ENCODE measurements at regions not wholly inside any gene's neighbourhood (a gene's known extent, or its start where the extent isn't known, plus 50 kb on each side); places are given as distances from the start of the nearest gene placed in this dataset.
"Not testable (repeated sequence)": the region's sequence is repeated elsewhere in the genome, so short reads cannot be mapped to it uniquely, and the experiment has no call there.

DNA sequence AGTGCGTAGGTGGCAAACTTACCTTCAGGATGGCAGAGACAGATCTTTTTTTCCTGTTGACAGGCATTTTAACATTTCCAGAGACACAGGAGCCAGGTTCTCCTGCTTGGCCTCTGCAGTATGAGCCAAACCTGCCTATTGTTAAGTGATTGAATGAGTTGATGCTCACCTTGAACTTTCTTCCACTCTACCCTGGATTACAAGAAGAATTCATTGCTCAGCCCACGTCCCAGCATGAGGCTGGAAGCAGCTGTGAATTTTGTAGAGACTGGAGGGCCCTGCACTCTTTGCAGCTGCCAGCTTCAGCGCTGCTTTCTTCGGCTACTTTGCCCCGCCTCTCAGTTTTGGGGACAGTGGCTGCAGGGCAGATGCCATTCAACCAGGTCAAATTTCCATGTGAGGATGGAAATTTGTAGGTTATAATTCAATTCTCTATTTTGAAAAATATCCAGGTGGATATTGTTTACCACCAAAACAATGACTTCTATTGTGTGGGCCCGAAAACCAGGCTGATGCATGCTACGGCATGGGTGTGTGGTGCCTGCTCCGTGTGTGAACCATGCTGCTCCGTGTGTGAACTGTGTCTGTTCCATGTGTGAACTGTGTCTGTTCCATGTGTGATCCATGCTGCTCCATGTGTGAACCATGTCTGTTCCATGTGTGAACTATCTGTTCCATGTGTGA lies 75.2 kb upstream of the METTL9 start:
- H3K4me3 Mint-ChIP-seq = no peak overlapping the region
- no peaks in the 10 kb centered on the region for H3K27me3 Mint-ChIP-seq
- H3K27ac Mint-ChIP-seq = no peak overlapping the region
- H3K4me1 Mint-ChIP-seq (ENCODE audit: low read depth) = peaks cover 3% of the 10 kb centered on the region
- peaks cover 2% of the 10 kb centered on the region for H3K36me3 Mint-ChIP-seq
- H3K9me3 Mint-ChIP-seq (ENCODE audit: low read depth) = no peaks in the 10 kb centered on the region

DNA sequence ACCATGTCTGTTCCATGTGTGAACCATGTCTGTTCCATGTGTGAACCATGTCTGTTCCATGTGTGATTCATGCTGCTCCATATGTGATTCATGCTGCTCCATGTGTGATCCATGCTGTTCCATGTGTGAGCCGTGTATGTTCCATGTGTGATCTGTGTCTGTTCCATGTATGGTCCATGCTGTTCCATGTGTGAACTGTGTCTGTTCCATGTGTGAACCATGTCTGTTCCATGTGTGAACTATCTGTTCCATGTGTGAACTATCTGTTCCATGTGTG lies 74.7 kb upstream of the METTL9 start:
- H3K9me3 Mint-ChIP-seq (ENCODE audit: low read depth); H3K27ac Mint-ChIP-seq; H3K4me3 Mint-ChIP-seq; H3K27me3 Mint-ChIP-seq; H3K4me1 Mint-ChIP-seq (ENCODE audit: low read depth); H3K36me3 Mint-ChIP-seq: not testable (repeated sequence)

DNA sequence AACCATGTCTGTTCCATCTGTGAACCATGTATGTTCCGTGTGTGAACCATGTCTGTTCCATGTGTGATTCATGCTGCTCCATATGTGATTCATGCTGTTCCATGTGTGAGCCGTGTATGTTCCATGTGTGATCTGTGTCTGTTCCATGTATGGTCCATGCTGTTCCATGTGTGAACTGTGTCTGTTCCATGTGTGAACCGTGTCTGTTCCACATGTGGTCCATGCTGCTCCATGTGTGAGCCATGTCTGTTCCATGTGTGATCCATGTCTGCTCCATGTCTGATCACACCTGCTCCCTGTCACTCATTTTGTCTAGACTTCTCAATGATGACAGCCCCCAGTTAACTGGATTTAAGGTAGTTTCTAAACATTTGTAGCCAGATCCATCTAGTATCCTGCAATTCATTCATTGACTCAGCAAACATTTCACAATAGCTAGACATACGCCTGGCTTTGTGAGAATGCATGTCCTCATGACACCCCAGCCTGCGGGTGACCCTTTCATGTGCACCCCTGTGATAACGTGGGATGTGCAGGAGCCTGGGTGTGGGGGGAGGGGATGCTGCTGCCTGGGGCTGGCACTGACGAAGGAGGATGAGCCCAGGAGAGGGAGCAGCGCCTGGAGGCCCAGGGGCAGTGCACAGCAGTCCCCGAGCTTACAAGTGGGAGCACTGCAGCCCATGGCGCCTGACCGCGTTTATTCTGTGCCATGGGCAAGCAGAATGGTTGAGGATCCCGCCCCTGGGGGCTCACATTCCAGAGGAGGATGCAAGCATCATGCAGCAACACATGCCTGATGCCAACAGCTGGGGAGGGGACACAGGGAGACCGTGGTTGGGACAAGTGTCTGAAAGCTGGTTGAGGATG lies 74.1 kb upstream of the METTL9 start:
- H3K9me3 Mint-ChIP-seq (ENCODE audit: low read depth); H3K4me3 Mint-ChIP-seq; H3K36me3 Mint-ChIP-seq; H3K27me3 Mint-ChIP-seq; H3K27ac Mint-ChIP-seq; H3K4me1 Mint-ChIP-seq (ENCODE audit: low read depth): not testable (repeated sequence)

DNA sequence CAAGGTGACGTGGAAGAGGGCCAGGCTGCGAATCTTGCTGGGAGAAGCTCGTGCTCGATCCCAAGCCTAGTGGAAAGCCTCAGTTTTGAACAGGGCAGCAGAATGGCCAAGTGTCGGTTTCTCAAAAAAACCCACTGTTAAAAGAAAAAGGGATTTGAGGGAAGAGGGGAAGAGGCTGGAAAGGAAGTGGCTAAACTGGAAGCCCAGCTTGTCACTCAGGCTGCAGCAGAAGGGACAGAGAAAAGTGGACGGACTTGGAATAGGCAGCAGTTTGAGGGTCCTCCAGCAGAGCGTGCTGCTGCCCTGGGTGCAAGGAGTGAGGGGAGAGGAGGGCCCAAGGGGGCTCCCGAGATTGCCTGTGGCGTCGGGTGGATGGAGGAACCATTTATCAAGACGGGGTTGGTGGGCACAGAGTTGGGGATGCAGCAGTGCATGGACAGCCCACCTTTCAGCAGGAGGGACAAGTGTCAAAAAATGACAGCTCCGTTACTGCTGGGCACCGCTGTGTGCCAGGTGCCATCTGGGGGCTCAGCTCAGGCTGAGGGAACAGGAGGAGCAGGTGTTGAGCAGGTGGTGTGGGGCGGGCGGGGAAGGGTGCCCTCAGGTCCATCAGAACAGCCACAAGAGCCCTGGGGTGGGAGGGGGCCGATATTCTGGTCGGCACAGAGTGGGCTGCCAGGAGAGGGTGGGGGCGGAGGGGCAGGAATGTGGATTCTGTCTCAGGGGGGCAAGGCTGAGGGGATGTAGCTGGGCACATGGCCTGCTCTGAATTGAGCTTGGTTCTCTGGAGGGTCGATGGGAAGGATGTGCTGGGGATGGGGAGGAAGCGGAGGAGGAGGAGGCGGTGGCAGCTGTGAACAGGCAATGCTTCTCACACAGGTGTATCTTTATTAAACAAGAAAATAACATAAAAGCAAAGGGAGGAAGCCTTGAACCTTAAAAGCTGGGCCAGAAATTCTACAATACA lies 73.1 kb upstream of the METTL9 start:
- H3K36me3 Mint-ChIP-seq; H3K4me3 Mint-ChIP-seq; H3K9me3 Mint-ChIP-seq (ENCODE audit: low read depth); H3K4me1 Mint-ChIP-seq (ENCODE audit: low read depth); H3K27me3 Mint-ChIP-seq; H3K27ac Mint-ChIP-seq: not testable (repeated sequence)

DNA sequence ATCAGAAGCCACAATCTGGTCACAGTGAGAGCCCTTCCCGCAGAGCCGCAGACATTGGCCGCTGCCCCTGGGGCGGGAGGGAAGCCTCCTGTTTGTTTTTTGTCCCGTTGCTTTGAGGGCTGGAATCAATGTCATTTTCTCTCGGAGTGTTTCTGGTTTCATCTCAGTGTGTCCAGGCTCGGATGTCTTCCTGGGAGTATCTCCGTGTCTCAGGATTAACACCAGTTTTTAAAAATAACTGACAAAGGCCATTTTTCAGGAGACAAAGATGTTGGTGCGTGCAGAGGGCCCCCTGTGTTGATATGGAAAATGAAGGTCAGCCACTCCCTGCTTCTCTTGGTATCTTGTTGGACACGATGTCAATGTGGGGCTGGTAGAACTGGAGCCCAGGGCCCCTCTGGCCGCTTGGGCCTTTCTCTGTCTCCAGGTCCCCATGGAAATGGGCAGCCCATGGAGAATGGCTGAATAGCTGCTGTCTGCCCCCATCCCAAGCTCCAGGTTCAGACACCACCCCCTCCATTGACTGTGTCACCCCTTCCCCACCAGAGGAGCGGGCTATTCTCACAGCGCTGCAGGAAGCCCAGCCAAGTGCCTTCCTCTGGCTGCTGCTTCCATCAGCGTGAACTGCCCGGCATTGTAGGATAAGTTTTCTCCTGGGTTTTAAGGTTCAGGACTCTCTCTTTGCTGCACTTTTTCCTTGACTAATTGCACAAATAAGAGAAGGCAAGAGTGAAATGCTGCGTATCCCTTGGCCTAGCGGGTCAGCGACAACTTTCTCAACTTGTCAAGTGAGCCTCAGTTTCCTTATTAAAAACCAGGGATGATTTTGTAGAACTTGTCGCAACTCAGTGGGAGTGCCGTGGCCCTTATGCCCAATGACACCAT lies 72.2 kb upstream of the METTL9 start:
- Mint-ChIP-seq H3K9me3 (ENCODE audit: low read depth) (no peaks in the 10 kb centered on the region), H3K36me3 (no peaks in the 10 kb centered on the region), H3K4me1 (ENCODE audit: low read depth) (peaks cover 2% of the 10 kb centered on the region), H3K27ac (no peak overlapping the region), H3K27me3 (no peaks in the 10 kb centered on the region), H3K4me3 (no peak overlapping the region)

DNA sequence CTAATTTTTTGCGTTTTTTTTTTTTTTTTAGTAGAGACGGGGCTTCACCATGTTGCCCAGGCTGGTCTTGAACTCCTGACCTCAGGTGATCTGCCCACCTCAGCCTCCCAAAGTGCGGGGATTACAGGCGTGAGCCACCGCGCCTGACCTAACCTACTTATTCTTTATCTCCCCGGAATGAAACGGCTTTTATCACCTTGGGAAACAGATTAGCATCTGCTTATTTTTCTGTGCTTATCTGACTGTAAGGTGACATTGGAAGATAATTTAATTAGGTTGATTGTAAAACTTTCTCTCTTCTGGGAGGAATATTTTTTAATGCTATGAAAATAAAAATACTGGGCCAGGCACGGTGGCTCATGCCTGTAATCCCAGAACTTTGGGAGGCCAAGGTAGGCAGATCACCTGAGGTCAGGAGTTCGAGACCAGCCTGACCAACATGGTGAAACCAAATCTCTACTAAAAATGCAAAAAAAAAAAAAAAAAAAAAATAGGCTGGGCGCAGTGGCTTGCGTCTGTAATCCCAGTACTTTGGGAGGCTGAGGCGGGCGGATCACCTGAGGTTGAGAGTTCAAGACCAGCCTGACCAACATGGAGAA lies 70.2 kb upstream of the METTL9 start:
- not testable (repeated sequence) for H3K9me3 Mint-ChIP-seq (ENCODE audit: low read depth); H3K4me1 Mint-ChIP-seq (ENCODE audit: low read depth); H3K27me3 Mint-ChIP-seq; H3K36me3 Mint-ChIP-seq; H3K4me3 Mint-ChIP-seq; H3K27ac Mint-ChIP-seq

DNA sequence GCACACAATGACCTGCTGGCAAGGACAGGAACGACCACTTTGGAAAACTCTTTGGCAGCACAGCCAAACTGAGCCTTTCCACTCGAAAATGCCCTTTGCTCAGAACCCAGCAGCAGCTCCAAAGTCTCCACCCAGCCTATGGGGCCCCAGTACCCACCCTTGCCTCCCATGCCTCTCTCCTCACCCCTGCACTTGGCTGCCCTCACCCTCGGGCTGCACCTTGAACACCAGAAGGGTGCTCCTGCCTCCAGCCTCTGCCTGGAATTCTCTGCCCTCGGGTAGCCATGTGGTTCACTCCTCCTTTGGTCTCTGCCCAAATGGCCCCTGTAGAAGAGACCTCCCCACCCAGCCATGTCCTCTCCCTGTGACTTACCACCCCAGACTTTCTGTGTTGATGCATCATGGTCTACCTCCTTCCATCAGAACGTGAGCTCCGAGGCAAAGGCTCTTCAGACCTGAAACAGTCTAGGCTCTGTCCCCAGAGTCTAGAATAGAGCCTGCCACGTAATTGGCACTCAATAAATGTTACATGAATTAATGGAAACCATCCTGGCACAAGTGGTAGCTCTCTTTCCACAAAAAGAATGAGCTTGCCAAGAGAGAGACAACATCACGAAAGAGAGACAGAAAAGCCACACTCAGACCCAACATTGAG lies 68.5 kb upstream of the METTL9 start:
- H3K27ac Mint-ChIP-seq; H3K27me3 Mint-ChIP-seq; H3K36me3 Mint-ChIP-seq; H3K9me3 Mint-ChIP-seq (ENCODE audit: low read depth); H3K4me1 Mint-ChIP-seq (ENCODE audit: low read depth); H3K4me3 Mint-ChIP-seq: not testable (repeated sequence)

DNA sequence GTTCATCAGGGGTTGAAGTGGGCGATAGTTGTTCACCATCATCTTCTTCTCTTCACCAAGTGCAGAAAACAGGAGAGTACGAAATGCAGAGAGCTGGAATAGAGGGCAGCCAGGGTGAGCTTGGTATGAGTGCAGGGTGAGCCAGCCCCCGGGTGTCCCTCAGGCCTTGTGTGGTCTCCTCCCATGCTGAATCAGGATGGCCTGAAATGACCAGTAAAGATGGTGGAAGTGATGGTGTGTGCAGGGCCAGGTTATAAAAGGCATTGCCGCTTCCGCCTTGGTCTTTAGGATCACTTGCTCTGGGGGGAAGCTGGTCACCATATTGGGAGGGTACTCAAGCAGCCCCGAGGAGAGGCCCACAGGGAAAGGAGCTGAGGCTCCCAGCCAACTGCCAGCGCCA lies 66.4 kb upstream of the METTL9 start:
- not testable (repeated sequence) for H3K4me3 Mint-ChIP-seq; H3K27me3 Mint-ChIP-seq; H3K36me3 Mint-ChIP-seq; H3K27ac Mint-ChIP-seq; H3K4me1 Mint-ChIP-seq (ENCODE audit: low read depth); H3K9me3 Mint-ChIP-seq (ENCODE audit: low read depth)

DNA sequence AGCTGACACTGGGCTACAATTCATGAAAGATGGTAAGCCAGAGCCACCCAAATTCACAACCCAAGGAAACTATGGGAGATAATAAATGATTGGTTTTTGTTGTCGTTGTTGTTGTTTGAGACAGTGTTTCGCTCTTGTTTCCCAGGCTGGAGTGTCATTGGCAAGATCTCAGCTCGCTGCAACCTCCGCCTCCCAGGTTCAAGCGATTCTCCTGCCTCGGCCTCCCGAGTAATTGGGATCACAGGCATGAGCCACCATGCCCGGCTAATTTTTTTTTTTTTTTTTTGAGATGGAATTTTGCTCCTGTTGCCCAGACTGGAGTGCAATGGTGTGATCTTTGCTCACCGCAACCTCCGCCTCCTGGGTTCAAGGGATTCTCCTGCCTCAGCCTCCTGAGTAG lies 65.9 kb upstream of the METTL9 start:
- H3K27me3 Mint-ChIP-seq; H3K4me3 Mint-ChIP-seq; H3K4me1 Mint-ChIP-seq (ENCODE audit: low read depth); H3K27ac Mint-ChIP-seq; H3K9me3 Mint-ChIP-seq (ENCODE audit: low read depth); H3K36me3 Mint-ChIP-seq: not testable (repeated sequence)

DNA sequence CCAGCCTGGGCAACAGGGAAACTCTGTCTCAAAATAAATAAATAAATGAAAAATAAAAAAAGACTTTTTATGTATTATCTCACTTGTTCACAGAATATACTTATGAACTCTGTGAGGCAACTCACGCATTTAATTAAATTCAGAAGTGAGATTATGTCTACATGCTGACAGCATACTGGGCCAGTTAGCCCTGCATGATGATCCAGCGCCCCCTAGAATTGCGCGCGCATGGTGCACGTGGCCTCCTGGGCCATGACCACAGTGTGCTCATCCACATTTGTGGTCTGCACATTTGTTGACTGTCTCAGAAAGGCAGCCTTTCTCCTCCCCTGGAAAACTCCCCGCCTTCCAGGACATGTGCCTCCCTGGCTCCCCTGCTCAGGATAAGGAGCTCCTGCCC lies 64.8 kb upstream of the METTL9 start:
- not testable (repeated sequence) for H3K27me3 Mint-ChIP-seq; H3K27ac Mint-ChIP-seq; H3K9me3 Mint-ChIP-seq (ENCODE audit: low read depth); H3K4me3 Mint-ChIP-seq; H3K4me1 Mint-ChIP-seq (ENCODE audit: low read depth); H3K36me3 Mint-ChIP-seq

DNA sequence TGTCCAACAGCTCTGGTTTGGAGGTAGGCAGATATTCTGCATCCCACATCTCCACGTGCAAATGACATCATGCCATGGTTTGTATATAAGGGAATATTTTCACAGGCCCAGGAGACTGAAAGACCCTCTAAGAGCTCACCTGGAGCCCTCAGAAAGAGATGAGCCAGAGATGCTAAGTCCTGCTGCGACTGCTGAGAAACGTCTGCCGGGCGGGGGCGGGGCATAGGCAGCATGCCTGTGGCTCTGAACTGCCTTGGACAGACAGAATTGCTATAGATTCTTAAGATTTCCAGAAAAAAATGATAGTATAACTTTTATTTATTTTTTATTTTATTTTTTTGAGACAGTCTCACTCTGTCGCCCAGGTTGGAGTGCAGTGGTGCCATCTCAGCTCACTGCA lies 64.2 kb upstream of the METTL9 start:
- not testable (repeated sequence) for H3K4me3 Mint-ChIP-seq; H3K27ac Mint-ChIP-seq; H3K27me3 Mint-ChIP-seq; H3K9me3 Mint-ChIP-seq (ENCODE audit: low read depth); H3K36me3 Mint-ChIP-seq
- peaks cover 11% of the 10 kb centered on the region for H3K4me1 Mint-ChIP-seq (ENCODE audit: low read depth)

DNA sequence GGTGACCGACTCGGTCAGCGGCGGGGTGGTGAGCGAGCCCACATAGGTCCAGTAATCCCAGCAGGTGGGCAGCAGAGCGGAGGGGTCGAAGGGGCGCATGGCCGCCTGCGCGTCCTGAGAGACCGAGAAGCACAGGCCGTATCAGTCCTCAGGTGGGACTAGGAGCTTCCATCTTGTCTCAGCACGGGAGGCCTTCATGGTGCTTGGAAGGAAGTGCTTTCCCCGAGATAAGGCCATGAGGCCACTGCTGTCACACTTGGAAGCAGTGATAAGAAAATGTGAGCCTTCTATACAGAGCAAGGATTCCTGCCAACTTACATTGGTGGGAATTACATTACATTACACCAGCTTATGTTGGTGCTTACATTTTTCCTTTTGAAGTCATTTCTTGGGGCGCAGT lies 62.6 kb upstream of the METTL9 start:
- not testable (repeated sequence) for H3K4me3 Mint-ChIP-seq; H3K27ac Mint-ChIP-seq; H3K9me3 Mint-ChIP-seq (ENCODE audit: low read depth); H3K36me3 Mint-ChIP-seq; H3K27me3 Mint-ChIP-seq
- H3K4me1 Mint-ChIP-seq (ENCODE audit: low read depth) = peaks cover 21% of the 10 kb centered on the region

DNA sequence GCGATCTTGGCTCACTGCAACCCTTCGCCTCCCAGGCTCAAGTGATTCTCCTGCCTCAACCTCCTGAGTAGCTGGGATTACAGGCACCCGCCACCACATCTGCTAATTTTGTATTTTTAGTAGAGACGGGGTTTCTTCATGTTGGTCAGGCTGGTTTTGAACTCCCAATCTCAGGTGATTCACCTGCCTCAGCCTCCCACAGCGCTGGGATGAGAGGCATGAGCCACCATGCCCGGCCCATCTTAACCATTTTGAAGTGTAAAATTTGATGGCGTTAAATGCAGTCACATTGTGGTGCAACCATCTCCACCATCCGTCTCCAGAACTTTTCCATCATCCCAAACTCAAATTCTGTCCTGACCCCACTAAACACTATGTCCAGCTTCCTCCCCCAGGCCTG lies 61.8 kb upstream of the METTL9 start:
- peaks cover 23% of the 10 kb centered on the region for H3K4me1 Mint-ChIP-seq (ENCODE audit: low read depth)
- not testable (repeated sequence) for H3K27ac Mint-ChIP-seq; H3K36me3 Mint-ChIP-seq; H3K27me3 Mint-ChIP-seq; H3K4me3 Mint-ChIP-seq; H3K9me3 Mint-ChIP-seq (ENCODE audit: low read depth)

DNA sequence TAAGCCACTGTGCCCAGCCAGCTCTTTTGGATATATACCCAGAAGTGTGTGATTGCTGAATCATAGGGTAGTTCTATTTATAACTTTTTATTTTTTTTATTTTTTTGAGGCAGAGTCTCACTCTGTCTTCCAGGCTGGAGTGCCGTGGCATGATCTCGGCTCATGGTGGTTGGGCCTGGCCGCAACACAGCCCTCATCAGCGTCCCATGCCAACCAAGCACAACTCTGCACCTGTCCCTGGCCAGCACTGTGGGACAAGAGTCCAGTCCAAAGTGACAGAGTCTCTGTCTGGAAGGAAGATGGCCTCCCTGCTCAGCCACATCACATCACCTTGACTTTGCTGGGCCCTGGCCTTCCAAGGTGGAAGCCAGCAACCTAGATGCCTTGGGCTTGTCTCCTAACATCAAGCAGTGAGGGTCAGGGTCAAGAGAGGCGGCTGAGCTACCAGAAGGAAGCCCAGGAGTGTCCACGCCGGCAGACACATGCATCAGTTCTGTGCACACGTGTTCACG lies 60.2 kb upstream of the METTL9 start:
- Mint-ChIP-seq H3K4me1 (ENCODE audit: low read depth) (peaks cover 26% of the 10 kb centered on the region), H3K27ac (peak overlapping the region; percentile 73)
- not testable (repeated sequence) for H3K36me3 Mint-ChIP-seq; H3K27me3 Mint-ChIP-seq; H3K4me3 Mint-ChIP-seq; H3K9me3 Mint-ChIP-seq (ENCODE audit: low read depth)

All from activated naive CD8-positive, alpha-beta T cell (primary cell).